NCI-H526 (cell line): ENCODE measurements at regions not wholly inside any gene's neighbourhood (a gene's known extent, or its start where the extent isn't known, plus 50 kb on each side); places are given as distances from the start of the nearest gene placed in this dataset.

Source experiments
- DNase-seq, 2 experiments: peaks; one replicate each; lab custom pipeline; 2025; lab: John Stamatoyannopoulos, UW

DNA sequence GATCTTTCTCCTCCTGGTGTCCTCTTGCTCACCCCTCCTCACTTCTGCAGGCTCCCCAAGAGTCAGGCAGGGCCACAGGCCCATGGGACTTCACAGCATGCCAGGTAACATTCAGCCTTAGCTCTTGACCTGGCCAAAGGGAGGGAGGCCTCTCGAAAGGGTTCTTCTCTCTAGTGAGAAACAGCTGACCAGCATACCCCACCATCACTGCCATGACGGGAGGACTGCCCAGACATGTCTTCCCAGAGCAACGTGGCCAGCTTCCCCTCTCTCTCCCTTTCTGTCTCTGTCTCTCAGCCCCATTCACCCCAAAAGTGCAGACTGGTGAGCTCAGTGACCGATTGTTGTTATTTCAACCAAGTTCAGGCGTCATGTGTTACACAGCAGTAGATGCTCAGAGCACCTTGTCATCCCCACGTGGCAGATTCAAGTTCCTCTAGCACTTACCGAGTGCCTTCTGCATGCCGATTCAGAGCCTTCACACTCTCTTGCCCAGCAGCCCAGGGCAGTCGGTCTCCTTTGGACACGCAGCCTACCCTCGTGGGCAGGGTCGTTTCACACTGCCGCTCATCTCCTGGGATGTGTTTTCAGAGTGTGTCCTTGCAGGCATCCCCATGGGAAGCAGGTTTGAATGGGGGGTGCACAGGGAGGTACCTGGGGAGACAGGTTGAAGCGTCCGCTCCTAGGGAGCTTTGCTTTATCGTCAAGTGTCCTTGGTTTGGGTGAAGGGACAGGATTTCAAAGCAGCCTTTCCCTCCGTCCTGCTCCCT, 259.9 kb downstream of the NDUFA10 start:
- DNase-seq, result no peak

GRCh38 chr2:239763433-239764097, 261.6 kb downstream of the NDUFA10 start:
- peak in 1 of 2 experiments; percentile 33 for DNase-seq

- DNase-seq, result no peak
Observed at GRCh38 chr2:239762655-239763269, 262.4 kb downstream of the NDUFA10 start.

GRCh38 chr2:239762106-239762505, 263.0 kb downstream of the NDUFA10 start:
- DNase-seq, result no peak

GRCh38 chr2:239760596-239760995, 264.5 kb downstream of the NDUFA10 start:
- no peak for DNase-seq

DNA sequence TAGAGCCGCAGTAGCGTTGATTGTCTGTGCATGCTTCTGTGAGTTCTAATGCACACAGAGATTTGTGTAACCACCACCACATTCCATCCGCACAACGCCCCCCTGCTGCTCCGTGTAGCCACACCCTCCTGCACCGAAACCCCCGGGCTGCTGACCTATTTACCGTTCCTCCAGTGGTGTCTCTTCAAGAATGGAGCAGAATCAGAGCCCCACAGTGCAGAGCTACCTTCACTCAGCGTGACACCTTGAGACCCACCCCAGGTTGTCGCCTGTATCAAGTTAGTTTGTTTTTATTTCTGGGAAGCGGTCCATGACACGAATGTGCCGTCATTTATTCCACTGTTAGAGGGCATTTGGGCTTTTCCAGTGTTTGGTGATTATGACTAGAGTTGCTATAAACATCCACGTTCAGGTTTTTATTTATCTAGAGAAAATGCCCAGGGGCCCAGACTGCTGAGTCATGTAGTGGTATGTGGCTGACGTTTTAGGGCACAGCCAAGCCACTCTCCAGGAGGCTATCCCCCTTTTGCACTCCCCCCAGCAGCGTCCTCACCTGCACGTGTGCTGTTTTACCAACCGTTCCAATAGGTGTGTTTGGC, 266.8 kb downstream of the NDUFA10 start:
- DNase-seq, result no peak

GRCh38 chr2:239756790-239757760, 268.1 kb downstream of the NDUFA10 start:
- DNase-seq, result no peak

GRCh38 chr2:239756031-239756789, 268.9 kb downstream of the NDUFA10 start:
- DNase-seq, result no peak

GRCh38 chr2:239753401-239753837, 271.7 kb downstream of the NDUFA10 start:
- DNase-seq, result no peak

DNA sequence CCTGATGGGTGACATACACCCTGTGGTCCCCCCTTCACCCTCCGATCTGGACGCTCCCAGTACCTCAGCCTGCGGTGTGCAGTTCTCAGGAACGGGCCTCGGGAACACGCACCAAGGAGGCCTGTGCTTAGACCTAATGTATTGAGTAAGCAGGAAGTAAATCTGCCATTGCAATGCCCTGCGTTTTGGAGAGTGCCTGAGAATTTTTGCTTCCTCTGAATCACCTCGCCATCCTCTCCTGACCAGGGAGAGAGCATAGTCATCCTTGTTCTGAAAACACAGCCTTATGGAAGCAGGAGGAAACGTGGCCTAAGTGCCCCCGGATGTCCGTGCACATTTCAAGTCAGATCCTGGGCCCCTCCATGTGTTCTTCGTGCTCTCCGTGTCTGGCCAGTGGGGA, 272.2 kb downstream of the NDUFA10 start:
- DNase-seq, result no peak

GRCh38 chr2:239751679-239752355, 273.3 kb downstream of the NDUFA10 start:
- peak in 1 of 2 experiments; percentile 21 for DNase-seq

- no peak for DNase-seq
Observed at GRCh38 chr2:239750929-239751678, 274.0 kb downstream of the NDUFA10 start.

DNA sequence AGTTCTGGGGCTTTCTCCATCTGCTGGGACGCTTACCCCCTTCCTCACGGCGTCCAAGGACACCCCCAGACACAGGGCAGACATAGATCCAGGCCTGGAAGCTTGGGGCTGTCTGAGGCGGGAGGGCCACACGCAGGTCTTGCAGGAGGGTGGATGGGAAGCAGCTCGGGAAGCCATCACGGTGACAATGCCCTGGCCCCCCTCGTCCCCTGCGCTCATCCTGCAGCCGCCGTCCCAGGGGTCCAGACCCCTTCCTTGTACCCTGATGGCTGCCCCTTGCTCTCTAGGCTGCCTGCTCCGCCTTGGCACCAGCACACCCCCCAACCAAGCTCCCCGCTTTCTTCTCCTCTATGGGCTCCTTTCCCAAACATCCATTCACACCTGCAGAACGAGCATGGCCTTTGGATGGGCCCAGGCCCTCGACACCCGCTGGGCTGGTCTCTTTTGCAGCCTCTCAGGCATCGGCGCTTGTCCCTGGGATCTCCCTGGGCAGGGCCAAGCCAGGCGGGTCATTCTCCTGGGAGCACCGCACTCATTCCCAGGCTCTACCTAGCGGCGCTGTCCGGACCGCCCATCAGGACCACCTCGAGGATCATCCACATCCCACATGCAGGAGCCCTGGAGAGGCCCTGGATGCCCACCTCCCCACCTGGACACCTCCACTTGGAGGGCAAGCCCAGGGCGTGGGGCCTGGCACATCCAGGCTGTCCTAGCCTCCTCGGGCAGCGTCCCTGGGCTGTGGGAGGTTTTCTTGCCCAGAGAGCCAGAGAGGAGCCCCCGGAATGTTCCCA, 274.9 kb downstream of the NDUFA10 start:
- DNase-seq, result no peak

DNA sequence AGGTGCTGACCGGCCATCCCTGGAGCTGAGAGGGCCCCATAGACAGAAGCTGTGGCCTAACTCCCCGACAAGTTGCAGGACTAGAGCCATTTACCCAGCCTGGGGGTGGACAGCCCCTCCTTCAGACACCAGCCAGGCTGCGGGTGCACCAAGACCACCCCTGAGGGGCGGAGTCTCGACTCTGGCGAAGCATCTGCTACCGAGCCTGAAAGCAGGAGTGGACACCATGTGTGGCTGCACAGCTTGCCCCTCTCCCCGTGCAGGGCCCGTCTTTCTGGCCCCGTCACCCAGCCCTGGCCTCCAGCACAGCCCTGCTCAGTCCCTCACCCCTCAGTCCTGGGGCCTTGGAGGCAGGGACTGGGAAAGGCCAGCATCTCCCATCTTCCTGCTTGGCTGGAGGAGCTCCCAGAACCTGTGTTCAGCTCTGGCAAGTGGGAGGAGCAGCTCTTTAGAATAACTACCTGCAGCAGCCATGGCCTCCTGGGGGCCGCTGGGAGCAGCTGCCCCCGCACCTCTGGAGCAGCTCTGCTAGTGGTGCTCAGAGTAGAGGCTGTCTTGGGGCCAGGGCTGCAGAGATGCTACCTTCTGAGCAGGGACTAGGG, 275.8 kb downstream of the NDUFA10 start:
- DNase-seq, result no peak

DNA sequence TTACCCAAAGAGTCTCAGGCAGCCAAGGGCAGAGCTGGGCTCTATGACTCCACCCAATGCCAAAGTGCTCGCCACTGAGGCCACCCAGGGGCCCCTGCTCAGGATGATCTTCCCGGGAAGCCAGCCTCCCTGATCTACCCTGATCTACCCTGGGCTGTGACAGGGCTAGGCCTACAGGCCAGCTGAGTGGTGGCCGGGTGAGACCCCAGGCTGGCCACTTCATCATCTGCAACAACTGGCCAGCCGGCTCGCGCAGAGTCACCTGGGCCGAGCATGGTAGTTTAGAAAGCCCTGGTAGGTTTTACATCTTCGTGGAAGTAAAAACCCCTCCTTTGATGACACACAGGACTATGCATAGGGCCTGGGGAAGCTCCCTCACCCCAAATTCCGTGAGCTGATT, 276.3 kb downstream of the NDUFA10 start:
- no peak for DNase-seq

- no peak for DNase-seq
Observed at GRCh38 chr2:239747771-239748170, 277.4 kb downstream of the NDUFA10 start.

DNA sequence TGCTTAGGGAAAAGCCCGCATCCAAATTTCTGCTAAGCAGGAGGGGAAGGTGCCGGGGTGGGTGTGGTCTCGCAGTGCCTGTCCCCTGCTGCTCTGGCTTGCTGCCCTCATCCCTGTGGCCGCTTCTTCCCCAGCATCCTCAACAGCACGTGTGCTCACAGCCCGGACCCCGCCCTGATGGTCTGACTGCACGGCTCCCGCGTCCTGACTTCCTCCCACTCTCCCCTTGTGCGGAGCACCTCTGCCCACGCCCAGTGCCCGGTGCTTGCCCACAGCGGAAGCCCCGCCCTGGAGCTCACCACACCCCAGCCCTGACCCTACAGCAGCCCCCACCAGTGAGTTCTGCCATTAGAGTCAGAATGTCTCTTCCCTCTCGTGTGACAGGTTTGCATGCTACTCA, 277.9 kb downstream of the NDUFA10 start:
- DNase-seq, result no peak
